SK-N-SH treated with all-trans-retinoic acid at 6 μM for 48 hours (cell line): ENCODE measurements at regions not wholly inside any gene's neighbourhood (a gene's known extent, or its start where the extent isn't known, plus 50 kb on each side); places are given as distances from the start of the nearest gene placed in this dataset.
"Not testable (repeated sequence)": the region's sequence is repeated elsewhere in the genome, so short reads cannot be mapped to it uniquely, and the experiment has no call there.

Experiments used
- GLIS3 ChIP-seq: fragments of 250-450 bp; sonication (Bioruptor Pico); IDR thresholded peaks from 2 replicates; pipeline ENCODE4 v1.5.0; 2020; ENCODE audit warnings: mild to moderate bottlenecking, moderate library complexity
- PPARA ChIP-seq: fragments of 250-450 bp; sonication (Bioruptor Pico); IDR thresholded peaks from 2 replicates; pipeline ENCODE4 v1.5.0; 2020; ENCODE audit warnings: mild to moderate bottlenecking, borderline replicate concordance
- ZFP3 ChIP-seq: fragments of 250-450 bp; sonication (Bioruptor Pico); IDR thresholded peaks from 2 replicates; pipeline ENCODE4 v1.5.0; 2020; ENCODE audit warnings: mild to moderate bottlenecking, moderate library complexity
- TF ChIP-seq, protein P1 (sequence below): fragments of 250-450 bp; sonication (Bioruptor Pico); IDR thresholded peaks from 2 replicates; pipeline ENCODE4 v1.8.0; 2020; ENCODE audit warnings: mild to moderate bottlenecking, moderate library complexity, borderline replicate concordance
- TF ChIP-seq, protein P2 (sequence below): fragments of 250-450 bp; sonication (Bioruptor Pico); IDR thresholded peaks from 2 replicates; pipeline ENCODE4 v1.5.0; 2020; ENCODE audit warnings: mild to moderate bottlenecking, moderate library complexity
- TF ChIP-seq, protein P3 (sequence below): fragments of 250-450 bp; sonication (Bioruptor Pico); IDR thresholded peaks from 2 replicates; pipeline ENCODE4 v1.8.0; 2021; ENCODE audit warnings: low read depth, mild to moderate bottlenecking, moderate library complexity, borderline replicate concordance

DNA sequence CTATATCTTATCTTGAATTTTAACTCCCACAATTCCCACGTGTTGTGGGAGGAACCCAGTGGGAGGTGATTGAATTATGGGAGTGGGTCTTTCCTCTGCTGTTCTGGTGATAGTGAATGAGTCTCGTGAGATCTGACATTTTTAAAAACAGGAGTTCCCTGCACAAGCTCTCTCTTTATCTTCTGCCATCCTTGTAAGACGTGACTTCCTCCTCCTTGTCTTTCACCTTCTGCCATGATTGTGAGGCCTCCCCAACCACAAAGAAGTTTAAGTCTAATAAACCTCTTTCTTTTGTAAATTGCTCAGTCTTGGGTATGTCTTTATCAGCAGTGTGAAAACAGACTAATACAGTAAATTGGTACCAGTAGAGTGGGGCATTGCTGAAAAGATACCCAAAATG, 963.6 kb upstream of the COX7C start:
- not testable (repeated sequence) for TF ChIP-seq PPARA, ZFP3, GLIS3 (CRISPR knock-in tag)
- TF ChIP-seq, protein P1, sequence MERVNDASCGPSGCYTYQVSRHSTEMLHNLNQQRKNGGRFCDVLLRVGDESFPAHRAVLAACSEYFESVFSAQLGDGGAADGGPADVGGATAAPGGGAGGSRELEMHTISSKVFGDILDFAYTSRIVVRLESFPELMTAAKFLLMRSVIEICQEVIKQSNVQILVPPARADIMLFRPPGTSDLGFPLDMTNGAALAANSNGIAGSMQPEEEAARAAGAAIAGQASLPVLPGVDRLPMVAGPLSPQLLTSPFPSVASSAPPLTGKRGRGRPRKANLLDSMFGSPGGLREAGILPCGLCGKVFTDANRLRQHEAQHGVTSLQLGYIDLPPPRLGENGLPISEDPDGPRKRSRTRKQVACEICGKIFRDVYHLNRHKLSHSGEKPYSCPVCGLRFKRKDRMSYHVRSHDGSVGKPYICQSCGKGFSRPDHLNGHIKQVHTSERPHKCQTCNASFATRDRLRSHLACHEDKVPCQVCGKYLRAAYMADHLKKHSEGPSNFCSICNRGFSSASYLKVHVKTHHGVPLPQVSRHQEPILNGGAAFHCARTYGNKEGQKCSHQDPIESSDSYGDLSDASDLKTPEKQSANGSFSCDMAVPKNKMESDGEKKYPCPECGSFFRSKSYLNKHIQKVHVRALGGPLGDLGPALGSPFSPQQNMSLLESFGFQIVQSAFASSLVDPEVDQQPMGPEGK (CRISPR knock-in tag), result not testable (repeated sequence)
- TF ChIP-seq, protein P2, sequence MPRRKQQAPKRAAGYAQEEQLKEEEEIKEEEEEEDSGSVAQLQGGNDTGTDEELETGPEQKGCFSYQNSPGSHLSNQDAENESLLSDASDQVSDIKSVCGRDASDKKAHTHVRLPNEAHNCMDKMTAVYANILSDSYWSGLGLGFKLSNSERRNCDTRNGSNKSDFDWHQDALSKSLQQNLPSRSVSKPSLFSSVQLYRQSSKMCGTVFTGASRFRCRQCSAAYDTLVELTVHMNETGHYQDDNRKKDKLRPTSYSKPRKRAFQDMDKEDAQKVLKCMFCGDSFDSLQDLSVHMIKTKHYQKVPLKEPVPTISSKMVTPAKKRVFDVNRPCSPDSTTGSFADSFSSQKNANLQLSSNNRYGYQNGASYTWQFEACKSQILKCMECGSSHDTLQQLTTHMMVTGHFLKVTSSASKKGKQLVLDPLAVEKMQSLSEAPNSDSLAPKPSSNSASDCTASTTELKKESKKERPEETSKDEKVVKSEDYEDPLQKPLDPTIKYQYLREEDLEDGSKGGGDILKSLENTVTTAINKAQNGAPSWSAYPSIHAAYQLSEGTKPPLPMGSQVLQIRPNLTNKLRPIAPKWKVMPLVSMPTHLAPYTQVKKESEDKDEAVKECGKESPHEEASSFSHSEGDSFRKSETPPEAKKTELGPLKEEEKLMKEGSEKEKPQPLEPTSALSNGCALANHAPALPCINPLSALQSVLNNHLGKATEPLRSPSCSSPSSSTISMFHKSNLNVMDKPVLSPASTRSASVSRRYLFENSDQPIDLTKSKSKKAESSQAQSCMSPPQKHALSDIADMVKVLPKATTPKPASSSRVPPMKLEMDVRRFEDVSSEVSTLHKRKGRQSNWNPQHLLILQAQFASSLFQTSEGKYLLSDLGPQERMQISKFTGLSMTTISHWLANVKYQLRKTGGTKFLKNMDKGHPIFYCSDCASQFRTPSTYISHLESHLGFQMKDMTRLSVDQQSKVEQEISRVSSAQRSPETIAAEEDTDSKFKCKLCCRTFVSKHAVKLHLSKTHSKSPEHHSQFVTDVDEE (CRISPR knock-in tag), result not testable (repeated sequence)
- TF ChIP-seq, protein P3, sequence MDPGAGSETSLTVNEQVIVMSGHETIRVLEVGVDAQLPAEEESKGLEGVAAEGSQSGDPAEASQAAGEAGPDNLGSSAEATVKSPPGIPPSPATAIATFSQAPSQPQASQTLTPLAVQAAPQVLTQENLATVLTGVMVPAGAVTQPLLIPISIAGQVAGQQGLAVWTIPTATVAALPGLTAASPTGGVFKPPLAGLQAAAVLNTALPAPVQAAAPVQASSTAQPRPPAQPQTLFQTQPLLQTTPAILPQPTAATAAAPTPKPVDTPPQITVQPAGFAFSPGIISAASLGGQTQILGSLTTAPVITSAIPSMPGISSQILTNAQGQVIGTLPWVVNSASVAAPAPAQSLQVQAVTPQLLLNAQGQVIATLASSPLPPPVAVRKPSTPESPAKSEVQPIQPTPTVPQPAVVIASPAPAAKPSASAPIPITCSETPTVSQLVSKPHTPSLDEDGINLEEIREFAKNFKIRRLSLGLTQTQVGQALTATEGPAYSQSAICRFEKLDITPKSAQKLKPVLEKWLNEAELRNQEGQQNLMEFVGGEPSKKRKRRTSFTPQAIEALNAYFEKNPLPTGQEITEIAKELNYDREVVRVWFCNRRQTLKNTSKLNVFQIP (CRISPR knock-in tag), result not testable (repeated sequence)
